ENCODE measurements at regions not wholly inside any gene's neighbourhood (a gene's known extent, or its start where the extent isn't known, plus 50 kb on each side); places are given as distances from the start of the nearest gene placed in this dataset.

DNA sequence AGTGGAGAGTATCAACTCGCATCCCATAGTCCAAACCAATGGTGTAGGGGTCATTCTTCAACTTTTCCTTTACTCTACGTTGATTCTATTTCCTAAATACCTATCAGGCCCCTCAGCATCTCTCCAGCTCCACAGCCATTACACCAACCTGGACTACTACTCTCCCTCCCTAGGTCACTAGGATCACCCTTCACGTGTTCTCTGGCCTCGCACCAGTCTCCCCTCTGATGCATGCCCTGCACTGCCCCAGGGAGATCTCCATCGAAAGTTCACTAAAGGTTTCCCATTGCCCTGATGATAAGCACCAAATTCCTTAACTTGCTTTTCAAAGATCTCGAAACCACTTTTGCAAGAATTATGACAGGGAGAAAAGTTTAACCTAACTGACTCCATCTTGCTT, 421.5 kb downstream of the TSHZ3 start:
- Histone ChIP-seq H3K4me3 (no peak overlapping the region), H3K4me1 (no peaks in the 10 kb centered on the region), H3K9me3 (peaks cover 25% of the 10 kb centered on the region), H3K27ac (no peak overlapping the region), H3K4me2 (no peak overlapping the region)
- WGBS (ENCODE audit: missing lambda C conversion rate), result under 1% methylated on average over 6 of the region's 6 CpGs
- TF ChIP-seq RNF2 (IDR thresholded peaks at IDR 0.05; ENCODE audit: borderline replicate concordance, low read depth), result no peak
- DNase-seq (ENCODE audit: low read depth in 1 of 2, low spot score in 1 of 2) (no peak), ATAC-seq (no peak), FAIRE-seq (no peak)
- POLR2A ChIA-PET, result no interaction called here
- CTCF ChIA-PET, result no interaction called here

DNA sequence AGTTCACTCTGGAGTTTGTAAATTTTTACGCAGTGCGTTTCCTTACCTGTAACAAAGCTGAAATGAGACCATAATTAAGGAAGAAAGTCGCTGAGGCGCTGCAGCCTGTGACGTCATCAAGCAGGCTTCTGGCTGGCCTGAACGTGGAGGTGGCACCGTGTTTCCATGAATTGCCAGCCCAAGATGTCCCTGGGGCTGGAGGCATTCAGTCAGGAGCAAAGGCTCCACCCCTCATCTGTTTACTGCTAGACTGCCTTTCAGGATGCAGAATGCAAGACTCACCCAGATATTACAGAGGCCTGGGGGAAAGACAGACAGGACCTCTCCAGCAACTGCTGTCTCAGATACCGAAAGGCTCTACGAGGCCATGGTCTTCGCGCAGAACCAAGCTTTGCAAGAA, 424.6 kb downstream of the TSHZ3 start:
- WGBS (ENCODE audit: missing lambda C conversion rate), result 32% methylated on average over 11 of the region's 11 CpGs
- Histone ChIP-seq H3K4me3 (no peak overlapping the region), H3K4me1 (no peaks in the 10 kb centered on the region), H3K27ac (no peak overlapping the region), H3K9me3 (peaks cover 21% of the 10 kb centered on the region), H3K4me2 (no peak overlapping the region)
- ChIA-PET CTCF (interaction anchor here (0.7 kb wide), 3 partner anchors 10 to 241 kb away, joined by 3 read pairs; no protein-coding TSS in a partner anchor), POLR2A (no interaction called here)
- ATAC-seq (no peak), FAIRE-seq (no peak), DNase-seq (ENCODE audit: low read depth in 1 of 2, low spot score in 1 of 2) (no peak)
- TF ChIP-seq, protein P1, sequence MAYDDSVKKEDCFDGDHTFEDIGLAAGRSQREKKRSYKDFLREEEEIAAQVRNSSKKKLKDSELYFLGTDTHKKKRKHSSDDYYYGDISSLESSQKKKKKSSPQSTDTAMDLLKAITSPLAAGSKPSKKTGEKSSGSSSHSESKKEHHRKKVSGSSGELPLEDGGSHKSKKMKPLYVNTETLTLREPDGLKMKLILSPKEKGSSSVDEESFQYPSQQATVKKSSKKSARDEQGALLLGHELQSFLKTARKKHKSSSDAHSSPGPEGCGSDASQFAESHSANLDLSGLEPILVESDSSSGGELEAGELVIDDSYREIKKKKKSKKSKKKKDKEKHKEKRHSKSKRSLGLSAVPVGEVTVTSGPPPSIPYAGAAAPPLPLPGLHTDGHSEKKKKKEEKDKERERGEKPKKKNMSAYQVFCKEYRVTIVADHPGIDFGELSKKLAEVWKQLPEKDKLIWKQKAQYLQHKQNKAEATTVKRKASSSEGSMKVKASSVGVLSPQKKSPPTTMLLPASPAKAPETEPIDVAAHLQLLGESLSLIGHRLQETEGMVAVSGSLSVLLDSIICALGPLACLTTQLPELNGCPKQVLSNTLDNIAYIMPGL (CRISPR knock-in tag; IDR thresholded peaks at IDR 0.05; ENCODE audit: borderline replicate concordance), result no peak
- TF ChIP-seq FOSL2 (IDR thresholded peaks at IDR 0.05) (no peak), FOSL2 (CRISPR knock-in tag; IDR thresholded peaks at IDR 0.05) (no peak), EHMT2 (IDR thresholded peaks at IDR 0.05; ENCODE audit: low read depth) (no peak), MAZ (IDR thresholded peaks at IDR 0.05; ENCODE audit: borderline replicate concordance, low read depth, low read length) (no peak), MAFK (IDR thresholded peaks at IDR 0.05; ENCODE audit: partially characterized antibody) (no peak), CEBPB (IDR thresholded peaks at IDR 0.05) (no peak), HDAC2 (IDR thresholded peaks at IDR 0.05) (no peak), MYC (IDR thresholded peaks at IDR 0.05; ENCODE audit: borderline replicate concordance, low read length) (no peak), CHD2 (IDR thresholded peaks at IDR 0.05; ENCODE audit: low read length, partially characterized antibody) (no peak), HOXA7 (CRISPR knock-in tag; IDR thresholded peaks at IDR 0.05) (no peak)
- TF ChIP-seq, protein P2, sequence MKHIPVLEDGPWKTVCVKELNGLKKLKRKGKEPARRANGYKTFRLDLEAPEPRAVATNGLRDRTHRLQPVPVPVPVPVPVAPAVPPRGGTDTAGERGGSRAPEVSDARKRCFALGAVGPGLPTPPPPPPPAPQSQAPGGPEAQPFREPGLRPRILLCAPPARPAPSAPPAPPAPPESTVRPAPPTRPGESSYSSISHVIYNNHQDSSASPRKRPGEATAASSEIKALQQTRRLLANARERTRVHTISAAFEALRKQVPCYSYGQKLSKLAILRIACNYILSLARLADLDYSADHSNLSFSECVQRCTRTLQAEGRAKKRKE (CRISPR knock-in tag; IDR thresholded peaks at IDR 0.05; ENCODE audit: low read depth), result no peak
- TF ChIP-seq, protein P3, sequence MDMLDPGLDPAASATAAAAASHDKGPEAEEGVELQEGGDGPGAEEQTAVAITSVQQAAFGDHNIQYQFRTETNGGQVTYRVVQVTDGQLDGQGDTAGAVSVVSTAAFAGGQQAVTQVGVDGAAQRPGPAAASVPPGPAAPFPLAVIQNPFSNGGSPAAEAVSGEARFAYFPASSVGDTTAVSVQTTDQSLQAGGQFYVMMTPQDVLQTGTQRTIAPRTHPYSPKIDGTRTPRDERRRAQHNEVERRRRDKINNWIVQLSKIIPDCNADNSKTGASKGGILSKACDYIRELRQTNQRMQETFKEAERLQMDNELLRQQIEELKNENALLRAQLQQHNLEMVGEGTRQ (IDR thresholded peaks at IDR 0.05), result no peak
- TF ChIP-seq, protein P4, sequence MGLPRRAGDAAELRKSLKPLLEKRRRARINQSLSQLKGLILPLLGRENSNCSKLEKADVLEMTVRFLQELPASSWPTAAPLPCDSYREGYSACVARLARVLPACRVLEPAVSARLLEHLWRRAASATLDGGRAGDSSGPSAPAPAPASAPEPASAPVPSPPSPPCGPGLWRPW (IDR thresholded peaks at IDR 0.05), result no peak
- TF ChIP-seq, protein P5, sequence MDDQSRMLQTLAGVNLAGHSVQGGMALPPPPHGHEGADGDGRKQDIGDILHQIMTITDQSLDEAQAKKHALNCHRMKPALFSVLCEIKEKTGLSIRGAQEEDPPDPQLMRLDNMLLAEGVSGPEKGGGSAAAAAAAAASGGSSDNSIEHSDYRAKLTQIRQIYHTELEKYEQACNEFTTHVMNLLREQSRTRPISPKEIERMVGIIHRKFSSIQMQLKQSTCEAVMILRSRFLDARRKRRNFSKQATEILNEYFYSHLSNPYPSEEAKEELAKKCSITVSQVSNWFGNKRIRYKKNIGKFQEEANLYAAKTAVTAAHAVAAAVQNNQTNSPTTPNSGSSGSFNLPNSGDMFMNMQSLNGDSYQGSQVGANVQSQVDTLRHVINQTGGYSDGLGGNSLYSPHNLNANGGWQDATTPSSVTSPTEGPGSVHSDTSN (IDR thresholded peaks at IDR 0.05), result no peak

DNA sequence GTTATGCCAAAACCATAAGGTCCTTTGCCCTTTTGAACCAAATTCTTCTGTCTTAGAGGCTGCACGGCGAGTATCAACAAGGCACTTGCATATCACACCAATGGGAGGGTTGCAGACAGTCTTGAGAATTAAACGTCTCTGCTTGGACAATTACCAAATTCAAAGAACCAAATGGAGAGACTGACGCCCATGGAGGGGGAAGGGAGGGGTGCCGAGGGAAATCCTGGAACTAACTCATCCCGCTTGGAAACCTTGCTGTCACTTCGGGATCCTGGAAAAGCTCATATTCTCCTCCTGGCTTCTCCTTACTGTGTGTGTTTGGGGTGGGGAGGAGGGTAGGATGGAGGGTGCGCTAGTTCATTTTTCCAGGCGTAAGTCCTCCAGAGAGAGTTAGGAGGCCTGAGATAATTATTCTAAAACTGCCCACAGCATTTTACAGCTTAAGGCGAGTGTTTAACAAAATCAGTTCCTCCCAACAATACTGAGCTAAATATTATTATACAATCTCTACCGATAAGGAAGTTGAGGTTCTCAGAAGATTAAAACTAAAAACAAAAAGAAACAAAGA, 425.1 kb downstream of the TSHZ3 start:
- Histone ChIP-seq H3K4me1 (no peaks in the 10 kb centered on the region), H3K9me3 (peaks cover 21% of the 10 kb centered on the region), H3K27ac (no peak overlapping the region), H3K4me3 (no peak overlapping the region), H3K4me2 (no peak overlapping the region)
- DNase-seq (ENCODE audit: low read depth in 1 of 2, low spot score in 1 of 2), result no peak
- POLR2A ChIA-PET, result no interaction called here
- CTCF ChIA-PET, result interaction anchor here (0.7 kb wide), 1 partner anchor 11 kb away, joined by 3 read pairs; no protein-coding TSS in a partner anchor
- FAIRE-seq, result no peak
- 18% methylated on average over 11 of the region's 11 CpGs for WGBS (ENCODE audit: missing lambda C conversion rate)
- no peak for TF ChIP-seq BHLHE40 (IDR thresholded peaks at IDR 0.05; ENCODE audit: low read depth, low read length)
- no peak for TF ChIP-seq RNF2 (IDR thresholded peaks at IDR 0.05; ENCODE audit: borderline replicate concordance, low read depth)
- no peak for TF ChIP-seq FOXS1 (CRISPR knock-in tag; IDR thresholded peaks at IDR 0.05)
- TF ChIP-seq, protein P1 (CRISPR knock-in tag; IDR thresholded peaks at IDR 0.05; ENCODE audit: borderline replicate concordance), result no peak
- TF ChIP-seq MAFK (IDR thresholded peaks at IDR 0.05; ENCODE audit: partially characterized antibody), result no peak
- TF ChIP-seq CHD4 (IDR thresholded peaks at IDR 0.05; ENCODE audit: borderline replicate concordance), result no peak
- TF ChIP-seq MAZ (IDR thresholded peaks at IDR 0.05; ENCODE audit: borderline replicate concordance, low read depth, low read length), result no peak
- TF ChIP-seq, protein P6, sequence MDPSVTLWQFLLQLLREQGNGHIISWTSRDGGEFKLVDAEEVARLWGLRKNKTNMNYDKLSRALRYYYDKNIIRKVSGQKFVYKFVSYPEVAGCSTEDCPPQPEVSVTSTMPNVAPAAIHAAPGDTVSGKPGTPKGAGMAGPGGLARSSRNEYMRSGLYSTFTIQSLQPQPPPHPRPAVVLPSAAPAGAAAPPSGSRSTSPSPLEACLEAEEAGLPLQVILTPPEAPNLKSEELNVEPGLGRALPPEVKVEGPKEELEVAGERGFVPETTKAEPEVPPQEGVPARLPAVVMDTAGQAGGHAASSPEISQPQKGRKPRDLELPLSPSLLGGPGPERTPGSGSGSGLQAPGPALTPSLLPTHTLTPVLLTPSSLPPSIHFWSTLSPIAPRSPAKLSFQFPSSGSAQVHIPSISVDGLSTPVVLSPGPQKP (IDR thresholded peaks at IDR 0.05; ENCODE audit: low read depth, low read length), result no peak
- ATAC-seq, result no peak
